ENCODE measurements at regions not wholly inside any gene's neighbourhood (a gene's known extent, or its start where the extent isn't known, plus 50 kb on each side); places are given as distances from the start of the nearest gene placed in this dataset.

DNA sequence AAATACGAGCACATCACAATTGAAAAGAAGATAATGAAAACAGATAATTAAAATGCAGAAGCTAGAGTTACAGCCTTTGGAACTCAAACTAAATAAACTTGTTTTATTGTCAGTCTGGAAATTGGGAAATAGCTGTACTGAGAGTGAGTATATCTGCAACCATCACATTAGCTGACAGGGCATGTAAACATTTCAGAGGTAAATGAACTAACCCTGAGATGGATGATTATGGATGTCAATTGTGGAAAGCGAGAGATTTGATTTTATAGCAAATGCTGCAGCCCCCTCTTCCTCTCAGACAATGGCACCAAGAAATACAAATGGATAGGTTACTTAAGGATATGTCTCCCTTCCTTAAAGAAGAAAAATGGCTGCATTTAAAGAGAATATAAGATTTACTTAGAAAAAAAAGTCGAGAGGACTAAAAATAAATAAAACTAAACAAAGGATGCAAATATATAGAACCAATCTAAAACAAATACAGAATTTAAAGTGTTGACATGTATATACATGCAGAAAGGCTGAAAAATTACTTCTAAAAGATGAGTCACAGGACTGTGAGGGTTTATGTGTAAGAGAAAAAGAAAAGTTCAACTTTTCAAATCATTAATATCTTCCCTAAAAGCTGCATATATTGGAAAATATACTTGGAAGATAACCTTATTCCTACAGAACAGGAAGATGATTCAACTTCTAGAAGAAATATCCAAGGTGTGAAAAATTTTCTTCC, 120.3 kb upstream of the FLRT2 start:
- ChIA-PET POLR2A (no interaction called here), CTCF (no interaction called here)
- Mint-ChIP-seq H3K27me3 (no peaks in the 10 kb centered on the region), H3K4me1 (peaks cover 0 to under 1% (median 0%) of the 10 kb centered on the region in 7 donors), H3K36me3 (peaks cover 0 to 3% (median 0%) of the 10 kb centered on the region in 5 donors), H3K4me3 (no peak overlapping the region), H3K27ac (no peak overlapping the region), H3K9me3 (peaks cover 0 to 13% (median 0%) of the 10 kb centered on the region in 11 donors)
- ATAC-seq (no peak), DNase-seq (no peak)
- intact Hi-C loops (cut with micrococcal nuclease): no loop called here
- Histone ChIP-seq H3K36me3 (ENCODE audit: control insufficient read depth in 2 of 3, insufficient read depth in 3 of 3, low read length in 3 of 3) (no peaks in the 10 kb centered on the region), H3K4me1 (ENCODE audit: control insufficient read depth in 2 of 2, insufficient read depth in 2 of 2, low read length in 2 of 2) (no peaks in the 10 kb centered on the region), H3K4me3 (ENCODE audit: low read length) (no peak overlapping the region), H3K27ac (ENCODE audit: low read depth, low read length) (no peak overlapping the region), H3K27me3 (ENCODE audit: control insufficient read depth in 2 of 2, insufficient read depth in 2 of 2, low read length in 2 of 2) (no peaks in the 10 kb centered on the region), H3K9me3 (ENCODE audit: control insufficient read depth in 2 of 3, low read length in 3 of 3) (no peaks in the 10 kb centered on the region)

- intact Hi-C loops (cut with micrococcal nuclease): no loop called here
- H3K9me3 Mint-ChIP-seq: peaks cover 0 to 20% (median 2%) of the 10 kb centered on the region in 11 donors
Observed at GRCh38 chr14:85412756-85413155, 117.2 kb upstream of the FLRT2 start.

GRCh38 chr14:85413836-85414526, 116.0 kb upstream of the FLRT2 start:
- CTCF ChIA-PET: no interaction called here
- peak; percentile 38 for ATAC-seq
- intact Hi-C loops (cut with micrococcal nuclease): no loop called here

More at GRCh38 chr14:85412756-85413155, 117.2 kb upstream of the FLRT2 start:
- Mint-ChIP-seq H3K27me3 (no peaks in the 10 kb centered on the region), H3K36me3 (peaks cover 0 to 3% (median 0%) of the 10 kb centered on the region in 5 donors), H3K27ac (no peak overlapping the region), H3K4me1 (peaks cover 0 to 3% (median 0%) of the 10 kb centered on the region in 7 donors), H3K4me3 (no peak overlapping the region)
- Histone ChIP-seq H3K27me3 (ENCODE audit: control insufficient read depth in 2 of 2, insufficient read depth in 2 of 2, low read length in 2 of 2) (no peaks in the 10 kb centered on the region), H3K4me1 (ENCODE audit: control insufficient read depth in 2 of 2, insufficient read depth in 2 of 2, low read length in 2 of 2) (no peaks in the 10 kb centered on the region), H3K36me3 (ENCODE audit: control insufficient read depth in 2 of 3, insufficient read depth in 3 of 3, low read length in 3 of 3) (no peaks in the 10 kb centered on the region), H3K9me3 (ENCODE audit: control insufficient read depth in 2 of 3, low read length in 3 of 3) (no peaks in the 10 kb centered on the region), H3K27ac (ENCODE audit: low read depth, low read length) (no peak overlapping the region), H3K4me3 (ENCODE audit: low read length) (no peak overlapping the region)
- ChIA-PET CTCF (no interaction called here), POLR2A (no interaction called here)
- ATAC-seq: no peak
- no peak for DNase-seq

DNA sequence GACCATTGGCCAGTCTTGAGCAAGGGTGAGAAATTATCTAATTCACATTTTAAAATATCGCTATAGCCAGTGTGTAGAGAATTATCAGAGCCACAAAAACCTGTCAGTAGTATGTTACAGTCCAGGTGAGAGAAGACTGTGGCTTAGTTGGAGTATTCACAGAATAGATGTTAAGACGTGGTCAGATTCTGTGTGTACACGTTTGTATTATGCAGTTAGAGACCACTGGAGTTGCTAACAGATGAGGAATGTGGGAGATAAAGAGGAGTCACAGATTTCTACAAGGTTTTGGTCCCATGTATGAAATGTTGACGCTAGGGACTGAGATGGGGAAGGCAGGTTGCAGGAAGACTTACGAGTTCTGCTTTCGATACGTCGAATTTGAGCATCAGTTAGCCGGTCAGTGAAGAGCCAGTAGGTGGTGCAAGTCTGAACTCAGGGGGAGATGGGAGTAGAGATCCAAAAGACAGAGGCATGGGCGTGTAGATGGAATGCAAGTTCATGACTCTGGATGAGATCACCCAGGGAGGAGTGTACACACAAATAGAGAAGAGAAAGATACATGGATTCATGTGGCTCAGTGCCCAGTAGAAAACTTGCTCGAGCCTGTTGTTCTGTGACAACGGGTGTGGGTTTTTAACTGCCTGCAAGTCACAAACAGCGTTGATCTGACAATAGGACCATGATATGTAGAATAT, 114.8 kb upstream of the FLRT2 start:
- Histone ChIP-seq H3K36me3 (ENCODE audit: control insufficient read depth in 2 of 3, insufficient read depth in 3 of 3, low read length in 3 of 3) (no peaks in the 10 kb centered on the region), H3K4me3 (ENCODE audit: low read length) (no peak overlapping the region), H3K27ac (ENCODE audit: low read depth, low read length) (no peak overlapping the region), H3K9me3 (ENCODE audit: control insufficient read depth in 2 of 3, low read length in 3 of 3) (no peaks in the 10 kb centered on the region), H3K27me3 (ENCODE audit: control insufficient read depth in 2 of 2, insufficient read depth in 2 of 2, low read length in 2 of 2) (no peaks in the 10 kb centered on the region), H3K4me1 (ENCODE audit: control insufficient read depth in 2 of 2, insufficient read depth in 2 of 2, low read length in 2 of 2) (no peaks in the 10 kb centered on the region)
- intact Hi-C loops (cut with micrococcal nuclease): no loop called here
- ATAC-seq (no peak), DNase-seq (no peak)
- Mint-ChIP-seq H3K36me3 (no peaks in the 10 kb centered on the region), H3K4me1 (peaks cover 0 to 3% (median 0%) of the 10 kb centered on the region in 7 donors), H3K4me3 (no peak overlapping the region), H3K9me3 (peaks cover 0 to 11% (median 2%) of the 10 kb centered on the region in 11 donors), H3K27me3 (no peaks in the 10 kb centered on the region), H3K27ac (no peak overlapping the region)
- POLR2A ChIA-PET: no interaction called here
- CTCF ChIA-PET: no interaction called here

More at GRCh38 chr14:85413836-85414526, 116.0 kb upstream of the FLRT2 start:
- Histone ChIP-seq H3K36me3 (ENCODE audit: control insufficient read depth in 2 of 3, insufficient read depth in 3 of 3, low read length in 3 of 3) (no peaks in the 10 kb centered on the region), H3K4me3 (ENCODE audit: low read length) (no peak overlapping the region), H3K9me3 (ENCODE audit: control insufficient read depth in 2 of 3, low read length in 3 of 3) (no peaks in the 10 kb centered on the region), H3K27me3 (ENCODE audit: control insufficient read depth in 2 of 2, insufficient read depth in 2 of 2, low read length in 2 of 2) (no peaks in the 10 kb centered on the region), H3K27ac (ENCODE audit: low read depth, low read length) (no peak overlapping the region), H3K4me1 (ENCODE audit: control insufficient read depth in 2 of 2, insufficient read depth in 2 of 2, low read length in 2 of 2) (no peaks in the 10 kb centered on the region)
- no peaks in the 10 kb centered on the region for H3K27me3 Mint-ChIP-seq
- DNase-seq: no peak
- peaks cover 0 to 3% (median 0%) of the 10 kb centered on the region in 7 donors for H3K4me1 Mint-ChIP-seq
- POLR2A ChIA-PET: no interaction called here
- peaks cover 0 to 17% (median 2%) of the 10 kb centered on the region in 11 donors for H3K9me3 Mint-ChIP-seq
- no peak overlapping the region for H3K4me3 Mint-ChIP-seq
- H3K36me3 Mint-ChIP-seq: peaks cover 0 to 1% (median 0%) of the 10 kb centered on the region in 5 donors
- no peak overlapping the region for H3K27ac Mint-ChIP-seq

GRCh38 chr14:85416771-85417170, 113.2 kb upstream of the FLRT2 start:
- H3K4me1 ChIP-seq (ENCODE audit: control insufficient read depth in 2 of 2, insufficient read depth in 2 of 2, low read length in 2 of 2): no peaks in the 10 kb centered on the region
- Mint-ChIP-seq H3K9me3 (peaks cover 0 to 9% (median under 1%) of the 10 kb centered on the region in 11 donors), H3K4me3 (no peak overlapping the region), H3K27ac (no peak overlapping the region), H3K27me3 (no peaks in the 10 kb centered on the region), H3K4me1 (peaks cover 0 to 3% (median 0%) of the 10 kb centered on the region in 7 donors), H3K36me3 (no peaks in the 10 kb centered on the region)
- ChIA-PET CTCF (no interaction called here), POLR2A (no interaction called here)
- no peaks in the 10 kb centered on the region for H3K27me3 ChIP-seq (ENCODE audit: control insufficient read depth in 2 of 2, insufficient read depth in 2 of 2, low read length in 2 of 2)
- no peaks in the 10 kb centered on the region for H3K9me3 ChIP-seq (ENCODE audit: control insufficient read depth in 2 of 3, low read length in 3 of 3)
- intact Hi-C loops (cut with micrococcal nuclease): no loop called here
- peak; percentile 36 for ATAC-seq
- no peak for DNase-seq
- H3K4me3 ChIP-seq (ENCODE audit: low read length): no peak overlapping the region
- H3K36me3 ChIP-seq (ENCODE audit: control insufficient read depth in 2 of 3, insufficient read depth in 3 of 3, low read length in 3 of 3): no peaks in the 10 kb centered on the region
- no peak overlapping the region for H3K27ac ChIP-seq (ENCODE audit: low read depth, low read length)

DNA sequence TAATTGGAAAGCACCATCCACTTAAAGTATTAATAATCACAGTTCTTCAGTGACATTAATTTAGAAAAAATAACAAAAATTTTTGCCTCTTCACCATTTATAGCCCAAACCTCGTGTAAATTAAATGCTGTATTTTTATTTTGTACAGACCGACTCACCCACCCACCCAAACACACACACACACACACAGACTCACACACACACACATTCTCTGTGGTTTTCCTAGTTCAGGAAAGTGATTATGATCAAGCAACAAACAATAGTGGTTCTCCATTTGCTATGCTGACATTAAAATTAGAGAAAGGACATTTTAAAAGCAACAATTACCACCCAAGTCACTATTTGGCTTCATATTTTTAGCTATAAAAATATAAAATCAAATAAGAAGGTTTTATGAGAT, 112.5 kb upstream of the FLRT2 start:
- Histone ChIP-seq H3K27me3 (ENCODE audit: control insufficient read depth in 2 of 2, insufficient read depth in 2 of 2, low read length in 2 of 2) (no peaks in the 10 kb centered on the region), H3K4me3 (ENCODE audit: low read length) (no peak overlapping the region), H3K27ac (ENCODE audit: low read depth, low read length) (no peak overlapping the region), H3K4me1 (ENCODE audit: control insufficient read depth in 2 of 2, insufficient read depth in 2 of 2, low read length in 2 of 2) (no peaks in the 10 kb centered on the region), H3K9me3 (ENCODE audit: control insufficient read depth in 2 of 3, low read length in 3 of 3) (no peaks in the 10 kb centered on the region), H3K36me3 (ENCODE audit: control insufficient read depth in 2 of 3, insufficient read depth in 3 of 3, low read length in 3 of 3) (no peaks in the 10 kb centered on the region)
- no peak for DNase-seq
- CTCF ChIA-PET: no interaction called here
- Mint-ChIP-seq H3K36me3 (no peaks in the 10 kb centered on the region), H3K27me3 (no peaks in the 10 kb centered on the region), H3K4me3 (no peak overlapping the region), H3K27ac (no peak overlapping the region), H3K9me3 (peaks cover 0 to 9% (median 1%) of the 10 kb centered on the region in 11 donors), H3K4me1 (peaks cover 0 to 3% (median 0%) of the 10 kb centered on the region in 7 donors)
- POLR2A ChIA-PET: no interaction called here
- intact Hi-C loops (cut with micrococcal nuclease): no loop called here
- no peak for ATAC-seq

Data from naive thymus-derived CD4-positive, alpha-beta T cell (primary cell).